Neuronal stem cell (in vitro differentiated cells): ENCODE measurements at regions not wholly inside any gene's neighbourhood (a gene's known extent, or its start where the extent isn't known, plus 50 kb on each side); places are given as distances from the start of the nearest gene placed in this dataset.
A peak's percentile ranks its signal among the peaks of the same experiment; 100 is the strongest.

Source experiments
- DNase-seq: peaks from one replicate; pipeline ENCODE4 v3.0.0-alpha.2; 2013; ENCODE audit warnings: low spot score
- H2AFZ ChIP-seq: one replicate; pipeline ENCODE4 v1.6.1; 2013; ENCODE audit warnings: mild to moderate bottlenecking, low read length, inconsistent platforms
- H2AK5ac ChIP-seq: 2 replicates; pipeline ENCODE4 v1.6.1; 2013; ENCODE audit warnings: low read depth, mild to moderate bottlenecking, inconsistent platforms, low read length, moderate library complexity, mixed read lengths
- H2BK120ac ChIP-seq: 2 replicates; pipeline ENCODE4 v1.6.1; 2013; ENCODE audit warnings: low read depth, mild to moderate bottlenecking, inconsistent platforms, low read length, moderate library complexity, mixed read lengths
- H2BK12ac ChIP-seq: one replicate; pipeline ENCODE4 v1.6.1; 2013; ENCODE audit warnings: low read length, inconsistent platforms
- H2BK15ac ChIP-seq: 2 replicates; pipeline ENCODE4 v1.6.1; 2013; ENCODE audit warnings: mild to moderate bottlenecking, low read length, inconsistent platforms, mixed read lengths
- H2BK5ac ChIP-seq: one replicate; pipeline ENCODE4 v1.6.1; 2013; ENCODE audit warnings: inconsistent platforms, mild to moderate bottlenecking, low read length, moderate library complexity
- H3K14ac ChIP-seq: one replicate; pipeline ENCODE4 v1.6.1; 2013; ENCODE audit warnings: low read length, inconsistent platforms
- H3K18ac ChIP-seq: 2 replicates; pipeline ENCODE4 v1.6.1; 2013; ENCODE audit warnings: low read length, inconsistent platforms
- H3K23ac ChIP-seq: 2 replicates; pipeline ENCODE4 v1.6.1; 2013; ENCODE audit warnings: low read depth, mild to moderate bottlenecking, mixed read lengths, low read length, inconsistent platforms; ENCODE audit not compliant: poor library complexity
- H3K27ac ChIP-seq: replicated peaks from 3 replicates; pipeline ENCODE4 v1.5.1; 2013; ENCODE audit warnings: low read length, inconsistent platforms
- H3K27me3 ChIP-seq, 3 experiments: 2 replicates each; pipeline ENCODE4 v1.6.1; 2013; ENCODE audit warnings: low read length in 3 of 3, mild to moderate bottlenecking in 2 of 3, inconsistent platforms in 1 of 3, low read depth in 1 of 3, mixed read lengths in 1 of 3, moderate library complexity in 1 of 3; ENCODE audit not compliant: control insufficient read depth in 3 of 3, insufficient read depth in 3 of 3
- H3K36me3 ChIP-seq, 2 donors: replicated peaks in 1 of 2; 2 replicates each; pipeline ENCODE4 v1.6.1; 2013; ENCODE audit warnings: low read length in 2 of 2; ENCODE audit not compliant: control insufficient read depth in 2 of 2, insufficient read depth in 2 of 2
- H3K4ac ChIP-seq: 2 replicates; pipeline ENCODE4 v1.6.1; 2013; ENCODE audit warnings: inconsistent platforms, mild to moderate bottlenecking, low read length, moderate library complexity
- H3K4me1 ChIP-seq, 2 donors: 1 replicate in 1 of 2; 2 replicates in 1 of 2; pipeline ENCODE4 v1.6.1; 2013; ENCODE audit warnings: low read length in 2 of 2, low read depth in 1 of 2; ENCODE audit not compliant: control insufficient read depth in 2 of 2, insufficient read depth in 1 of 2
- H3K4me2 ChIP-seq: one replicate; pipeline ENCODE4 v1.6.1; 2013; ENCODE audit warnings: mild to moderate bottlenecking, low read length, inconsistent platforms; ENCODE audit not compliant: insufficient read depth, poor library complexity, severe bottlenecking
- H3K4me3 ChIP-seq, 2 donors: 2 replicates each; pipeline ENCODE4 v1.5.1; 2013; ENCODE audit warnings: low read length in 2 of 2, mild to moderate bottlenecking in 2 of 2, inconsistent platforms in 1 of 2, moderate library complexity in 1 of 2
- H3K79me1 ChIP-seq: one replicate; pipeline ENCODE4 v1.6.1; 2013; ENCODE audit warnings: low read depth, mild to moderate bottlenecking, inconsistent platforms, low read length, moderate library complexity
- H3K9ac ChIP-seq: one replicate; pipeline ENCODE4 v1.6.1; 2013; ENCODE audit warnings: mild to moderate bottlenecking, low read depth, low read length, inconsistent platforms; ENCODE audit not compliant: poor library complexity
- H3K9me3 ChIP-seq, 2 donors: replicated peaks in 1 of 2; 2 replicates each; pipeline versions ENCODE3 to v1.6.1; 2013; ENCODE audit warnings: low read length in 2 of 2, mild to moderate bottlenecking in 2 of 2, inconsistent platforms in 1 of 2, low read depth in 1 of 2, mixed read lengths in 1 of 2, moderate library complexity in 1 of 2; ENCODE audit not compliant: control insufficient read depth in 2 of 2, insufficient read depth in 1 of 2
- H4K8ac ChIP-seq: one replicate; pipeline ENCODE4 v1.6.1; 2013; ENCODE audit warnings: low read depth, mild to moderate bottlenecking, inconsistent platforms, low read length, moderate library complexity
- H4K91ac ChIP-seq: one replicate; pipeline ENCODE4 v1.6.1; 2013; ENCODE audit warnings: low read length, low read depth, mild to moderate bottlenecking, inconsistent platforms; ENCODE audit not compliant: poor library complexity
- WGBS, 2 donors: extraction: QIAGEN DNeasy Blood & Tissue Kit; methylation state at CpG; one replicate each; pipeline ENCODE4 v1.1.7; 2013; ENCODE audit warnings: missing lambda C conversion rate in 2 of 2, mixed read lengths in 1 of 2; ENCODE audit not compliant: insufficient read length in 2 of 2, insufficient replicate concordance in 1 of 2; ENCODE audit errors: extremely low coverage in 2 of 2; 5-methylcytosine and 5-hydroxymethylcytosine counted together

DNA sequence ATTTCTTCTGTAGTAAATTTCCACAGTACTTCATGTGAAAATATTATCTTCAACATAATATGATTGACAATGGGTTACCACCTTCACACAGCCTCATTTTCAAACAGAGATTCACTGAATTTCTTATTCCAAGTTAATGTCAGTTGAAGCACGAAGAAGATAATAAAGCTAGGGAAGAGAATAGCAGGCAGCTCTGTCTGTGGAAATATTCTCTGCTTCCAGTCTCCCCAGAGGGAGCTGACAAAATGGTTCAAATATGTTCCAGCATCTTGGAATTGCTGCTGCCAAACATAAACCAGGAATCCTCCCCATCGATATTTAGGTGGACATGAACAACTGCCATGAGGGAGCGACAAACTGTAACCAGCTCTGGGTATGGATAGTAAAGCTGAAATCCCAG, 224.8 kb downstream of the GJA1 start:
- Histone ChIP-seq H3K4me2 (no peak overlapping the region), H3K14ac (no peak overlapping the region), H3K79me1 (no peaks in the 10 kb centered on the region), H2AK5ac (no peak overlapping the region), H2BK12ac (no peak overlapping the region), H4K91ac (no peak overlapping the region), H3K27me3 (no peaks in the 10 kb centered on the region), H3K9me3 (no peaks in the 10 kb centered on the region), H3K4me3 (no peak overlapping the region), H4K8ac (no peak overlapping the region), H2BK5ac (no peak overlapping the region), H3K4ac (no peak overlapping the region), H2BK15ac (no peak overlapping the region), H3K9ac (no peak overlapping the region), H2AFZ (peak overlapping the region; percentile 14), H2BK120ac (no peak overlapping the region), H3K36me3 (no peaks in the 10 kb centered on the region), H3K23ac (no peak overlapping the region), H3K27ac (no peak overlapping the region), H3K4me1 (no peaks in the 10 kb centered on the region), H3K18ac (no peak overlapping the region)
- DNase-seq, result no peak
- no CpG with 5 or more reads among the region's 3 CpGs for WGBS, 2 donors

DNA sequence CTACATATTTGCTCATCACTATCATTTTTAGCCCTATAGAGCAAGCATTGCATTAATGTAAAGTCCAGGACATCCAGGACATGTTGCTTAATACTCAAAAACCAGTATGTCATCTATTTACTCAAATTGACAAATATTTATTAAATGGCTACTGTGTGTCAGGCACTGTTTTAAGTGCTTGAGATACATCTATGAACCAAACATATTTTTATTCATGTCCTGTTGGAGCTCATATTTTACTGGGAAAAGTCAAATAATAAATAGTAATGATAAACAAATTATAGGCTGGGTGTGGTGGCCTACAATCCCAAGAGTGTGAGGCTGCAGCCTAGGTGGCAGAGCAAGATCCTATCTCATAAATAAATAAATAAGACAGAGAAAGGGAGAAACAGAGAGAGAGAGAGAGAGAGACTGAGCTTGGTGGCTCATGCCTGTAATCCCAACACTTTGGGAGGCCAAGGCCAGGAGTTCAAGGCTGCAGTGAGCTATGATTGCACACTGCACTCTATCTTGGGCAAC, 227.9 kb downstream of the GJA1 start:
- H3K27ac ChIP-seq, result no peak overlapping the region
- H3K79me1 ChIP-seq, result no peaks in the 10 kb centered on the region
- no peaks in the 10 kb centered on the region for H3K27me3 ChIP-seq
- H4K8ac ChIP-seq, result no peak overlapping the region
- no peak overlapping the region for H2BK12ac ChIP-seq
- H2AFZ ChIP-seq, result no peak overlapping the region
- no peak overlapping the region for H3K4ac ChIP-seq
- H2AK5ac ChIP-seq, result no peak overlapping the region
- H3K4me3 ChIP-seq, result no peak overlapping the region
- no peak overlapping the region for H3K18ac ChIP-seq
- no peak for DNase-seq
- H3K14ac ChIP-seq, result no peak overlapping the region
- H3K9me3 ChIP-seq, result no peaks in the 10 kb centered on the region
- no peak overlapping the region for H3K23ac ChIP-seq
- no peak overlapping the region for H3K9ac ChIP-seq
- no peak overlapping the region for H3K4me2 ChIP-seq
- no peaks in the 10 kb centered on the region for H3K4me1 ChIP-seq
- no peaks in the 10 kb centered on the region for H3K36me3 ChIP-seq
- H2BK15ac ChIP-seq, result no peak overlapping the region
- no peak overlapping the region for H4K91ac ChIP-seq
- H2BK5ac ChIP-seq, result no peak overlapping the region
- H2BK120ac ChIP-seq, result no peak overlapping the region

- H3K4me3 ChIP-seq, result no peak overlapping the region
- no peak overlapping the region for H2BK120ac ChIP-seq
- H2BK5ac ChIP-seq, result no peak overlapping the region
- no peak overlapping the region for H3K23ac ChIP-seq
- H3K9me3 ChIP-seq, result no peaks in the 10 kb centered on the region
- H2AK5ac ChIP-seq, result no peak overlapping the region
- no peaks in the 10 kb centered on the region for H3K36me3 ChIP-seq
- H2BK15ac ChIP-seq, result no peak overlapping the region
- no peaks in the 10 kb centered on the region for H3K27me3 ChIP-seq
- H3K4ac ChIP-seq, result no peak overlapping the region
- WGBS, 2 donors, result no CpG with 5 or more reads among the region's 1 CpG
- no peak overlapping the region for H2AFZ ChIP-seq
- no peak for DNase-seq
- H3K14ac ChIP-seq, result no peak overlapping the region
- no peak overlapping the region for H3K27ac ChIP-seq
- H3K18ac ChIP-seq, result no peak overlapping the region
- no peak overlapping the region for H4K91ac ChIP-seq
- no peaks in the 10 kb centered on the region for H3K79me1 ChIP-seq
- no peaks in the 10 kb centered on the region for H3K4me1 ChIP-seq
- H2BK12ac ChIP-seq, result no peak overlapping the region
- H3K9ac ChIP-seq, result no peak overlapping the region
- no peak overlapping the region for H4K8ac ChIP-seq
- H3K4me2 ChIP-seq, result no peak overlapping the region
These were observed 228.7 kb downstream of the GJA1 start for GRCh38 chr6:121664158-121664557.

DNA sequence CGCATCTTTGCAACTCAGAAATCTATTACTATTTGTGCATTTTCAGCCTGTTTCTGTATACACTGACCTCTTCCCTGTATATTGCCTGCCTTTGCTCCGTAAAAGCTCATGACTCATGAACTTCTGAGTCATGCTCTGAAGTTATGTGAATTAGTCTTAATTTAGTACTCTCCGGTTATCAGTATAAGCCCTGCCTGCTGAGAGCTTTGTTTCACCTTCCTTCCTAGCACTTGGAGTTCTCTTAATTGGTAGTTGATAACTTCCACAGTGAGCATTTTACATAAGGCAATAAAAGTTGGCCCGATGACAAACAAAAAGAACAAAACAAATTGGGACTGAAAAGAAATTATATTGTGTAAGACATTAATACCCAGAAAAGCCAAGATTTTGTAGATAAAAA, 231.4 kb downstream of the GJA1 start:
- no CpG with 5 or more reads among the region's 4 CpGs for WGBS, 2 donors
- Histone ChIP-seq H2AFZ (no peak overlapping the region), H3K36me3 (no peaks in the 10 kb centered on the region)

More for the DNA sequence above, 231.4 kb downstream of the GJA1 start:
- Histone ChIP-seq H3K18ac (no peak overlapping the region), H2BK15ac (no peak overlapping the region), H3K23ac (no peak overlapping the region), H4K8ac (no peak overlapping the region), H2BK5ac (no peak overlapping the region), H3K14ac (no peak overlapping the region), H4K91ac (no peak overlapping the region), H3K4me1 (no peaks in the 10 kb centered on the region), H3K4ac (no peak overlapping the region), H3K4me3 (no peak overlapping the region), H3K9me3 (no peaks in the 10 kb centered on the region), H3K4me2 (no peak overlapping the region), H2BK12ac (no peak overlapping the region), H3K9ac (no peak overlapping the region), H2AK5ac (no peak overlapping the region), H3K79me1 (no peaks in the 10 kb centered on the region), H3K27ac (no peak overlapping the region), H3K27me3 (no peaks in the 10 kb centered on the region), H2BK120ac (no peak overlapping the region)
- no peak for DNase-seq
